ENCODE measurements at regions not wholly inside any gene's neighbourhood (a gene's known extent, or its start where the extent isn't known, plus 50 kb on each side); places are given as distances from the start of the nearest gene placed in this dataset.
"Not testable (repeated sequence)": the region's sequence is repeated elsewhere in the genome, so short reads cannot be mapped to it uniquely, and the experiment has no call there.

GRCh38 chr4:17436047-17436749 is 75.7 kb downstream of the QDPR start:
- not testable (repeated sequence) for DNase-seq (ENCODE audit: low spot score)

- DNase-seq (ENCODE audit: low spot score): no peak
- TF ChIP-seq CTCF (IDR thresholded peaks at IDR 0.05; ENCODE audit: extremely low read depth, missing control alignments): no peak
These were observed 78.1 kb downstream of the QDPR start for GRCh38 chr4:17433827-17434226.

GRCh38 chr4:17427991-17428390 is 83.9 kb downstream of the QDPR start:
- no peak for DNase-seq (ENCODE audit: low spot score)
- TF ChIP-seq CTCF (IDR thresholded peaks at IDR 0.05; ENCODE audit: extremely low read depth, missing control alignments): no peak

- TF ChIP-seq CTCF (IDR thresholded peaks at IDR 0.05; ENCODE audit: extremely low read depth, missing control alignments): no peak
- no peak for DNase-seq (ENCODE audit: low spot score)
These were observed 85.7 kb downstream of the QDPR start for GRCh38 chr4:17426222-17426621.

- no peak for TF ChIP-seq CTCF (IDR thresholded peaks at IDR 0.05; ENCODE audit: extremely low read depth, missing control alignments)
- DNase-seq (ENCODE audit: low spot score): no peak
These were observed 93.9 kb downstream of the QDPR start for GRCh38 chr4:17418010-17418409.

- no peak for TF ChIP-seq CTCF (IDR thresholded peaks at IDR 0.05; ENCODE audit: extremely low read depth, missing control alignments)
- DNase-seq (ENCODE audit: low spot score): no peak
These were observed 97.5 kb downstream of the QDPR start for GRCh38 chr4:17414392-17414791.

GRCh38 chr4:17400686-17401085 is 111.2 kb downstream of the QDPR start:
- TF ChIP-seq CTCF (IDR thresholded peaks at IDR 0.05; ENCODE audit: extremely low read depth, missing control alignments): no peak
- DNase-seq (ENCODE audit: low spot score): no peak

- no peak for TF ChIP-seq CTCF (IDR thresholded peaks at IDR 0.05; ENCODE audit: extremely low read depth, missing control alignments)
- DNase-seq (ENCODE audit: low spot score): no peak
These were observed 113.1 kb downstream of the QDPR start for GRCh38 chr4:17398805-17399204.

Measured in GM20000 (cell line).